ENCODE measurements at regions not wholly inside any gene's neighbourhood (a gene's known extent, or its start where the extent isn't known, plus 50 kb on each side); places are given as distances from the start of the nearest gene placed in this dataset.

DNA sequence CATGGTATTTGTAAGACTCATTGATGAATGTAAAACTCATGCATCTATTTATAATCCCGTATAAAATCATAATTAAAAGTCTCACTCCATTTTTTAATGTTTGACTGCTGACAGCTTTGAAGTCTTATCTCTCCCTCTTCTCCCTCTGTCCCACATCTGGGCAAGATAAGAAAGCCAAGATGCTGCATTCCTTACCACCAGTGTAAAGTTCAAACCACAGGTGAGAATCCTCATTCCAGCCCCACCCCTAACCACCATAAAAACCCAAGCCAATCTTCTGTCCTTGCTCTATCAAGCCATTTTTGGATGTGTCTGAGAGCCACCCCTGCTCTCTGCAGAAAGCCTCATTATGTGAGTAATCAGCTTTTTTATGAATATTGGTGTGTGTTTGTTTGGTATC lies 59.3 kb upstream of the MAGED1 start:
- TF ChIP-seq, protein P1, sequence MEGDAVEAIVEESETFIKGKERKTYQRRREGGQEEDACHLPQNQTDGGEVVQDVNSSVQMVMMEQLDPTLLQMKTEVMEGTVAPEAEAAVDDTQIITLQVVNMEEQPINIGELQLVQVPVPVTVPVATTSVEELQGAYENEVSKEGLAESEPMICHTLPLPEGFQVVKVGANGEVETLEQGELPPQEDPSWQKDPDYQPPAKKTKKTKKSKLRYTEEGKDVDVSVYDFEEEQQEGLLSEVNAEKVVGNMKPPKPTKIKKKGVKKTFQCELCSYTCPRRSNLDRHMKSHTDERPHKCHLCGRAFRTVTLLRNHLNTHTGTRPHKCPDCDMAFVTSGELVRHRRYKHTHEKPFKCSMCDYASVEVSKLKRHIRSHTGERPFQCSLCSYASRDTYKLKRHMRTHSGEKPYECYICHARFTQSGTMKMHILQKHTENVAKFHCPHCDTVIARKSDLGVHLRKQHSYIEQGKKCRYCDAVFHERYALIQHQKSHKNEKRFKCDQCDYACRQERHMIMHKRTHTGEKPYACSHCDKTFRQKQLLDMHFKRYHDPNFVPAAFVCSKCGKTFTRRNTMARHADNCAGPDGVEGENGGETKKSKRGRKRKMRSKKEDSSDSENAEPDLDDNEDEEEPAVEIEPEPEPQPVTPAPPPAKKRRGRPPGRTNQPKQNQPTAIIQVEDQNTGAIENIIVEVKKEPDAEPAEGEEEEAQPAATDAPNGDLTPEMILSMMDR (IDR thresholded peaks at IDR 0.05; ENCODE audit: poor library complexity, severe bottlenecking): no peak
- TF ChIP-seq EP300 (conservative IDR thresholded peaks at IDR 0.05; ENCODE audit: poor library complexity, severe bottlenecking) (no peak), EZH2 (IDR thresholded peaks at IDR 0.05; ENCODE audit: borderline replicate concordance, insufficient read depth, low read length, poor library complexity, severe bottlenecking) (no peak), MXI1 (conservative IDR thresholded peaks at IDR 0.05; ENCODE audit: poor library complexity, severe bottlenecking) (no peak), RAD21 (conservative IDR thresholded peaks at IDR 0.05) (no peak)
- TF ChIP-seq, protein P2, sequence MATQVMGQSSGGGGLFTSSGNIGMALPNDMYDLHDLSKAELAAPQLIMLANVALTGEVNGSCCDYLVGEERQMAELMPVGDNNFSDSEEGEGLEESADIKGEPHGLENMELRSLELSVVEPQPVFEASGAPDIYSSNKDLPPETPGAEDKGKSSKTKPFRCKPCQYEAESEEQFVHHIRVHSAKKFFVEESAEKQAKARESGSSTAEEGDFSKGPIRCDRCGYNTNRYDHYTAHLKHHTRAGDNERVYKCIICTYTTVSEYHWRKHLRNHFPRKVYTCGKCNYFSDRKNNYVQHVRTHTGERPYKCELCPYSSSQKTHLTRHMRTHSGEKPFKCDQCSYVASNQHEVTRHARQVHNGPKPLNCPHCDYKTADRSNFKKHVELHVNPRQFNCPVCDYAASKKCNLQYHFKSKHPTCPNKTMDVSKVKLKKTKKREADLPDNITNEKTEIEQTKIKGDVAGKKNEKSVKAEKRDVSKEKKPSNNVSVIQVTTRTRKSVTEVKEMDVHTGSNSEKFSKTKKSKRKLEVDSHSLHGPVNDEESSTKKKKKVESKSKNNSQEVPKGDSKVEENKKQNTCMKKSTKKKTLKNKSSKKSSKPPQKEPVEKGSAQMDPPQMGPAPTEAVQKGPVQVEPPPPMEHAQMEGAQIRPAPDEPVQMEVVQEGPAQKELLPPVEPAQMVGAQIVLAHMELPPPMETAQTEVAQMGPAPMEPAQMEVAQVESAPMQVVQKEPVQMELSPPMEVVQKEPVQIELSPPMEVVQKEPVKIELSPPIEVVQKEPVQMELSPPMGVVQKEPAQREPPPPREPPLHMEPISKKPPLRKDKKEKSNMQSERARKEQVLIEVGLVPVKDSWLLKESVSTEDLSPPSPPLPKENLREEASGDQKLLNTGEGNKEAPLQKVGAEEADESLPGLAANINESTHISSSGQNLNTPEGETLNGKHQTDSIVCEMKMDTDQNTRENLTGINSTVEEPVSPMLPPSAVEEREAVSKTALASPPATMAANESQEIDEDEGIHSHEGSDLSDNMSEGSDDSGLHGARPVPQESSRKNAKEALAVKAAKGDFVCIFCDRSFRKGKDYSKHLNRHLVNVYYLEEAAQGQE (IDR thresholded peaks at IDR 0.05; ENCODE audit: borderline replicate concordance): no peak

Data from neural cell (in vitro differentiated cells).